Limb (tissue), 2 donors: ENCODE measurements at regions not wholly inside any gene's neighbourhood (a gene's known extent, or its start where the extent isn't known, plus 50 kb on each side); places are given as distances from the start of the nearest gene placed in this dataset.

Experiments used
- DNase-seq, 2 donors: peaks; one replicate each; pipeline ENCODE4 v3.0.0-alpha.2; 2016; ENCODE audit errors: extremely low spot score in 2 of 2

DNA sequence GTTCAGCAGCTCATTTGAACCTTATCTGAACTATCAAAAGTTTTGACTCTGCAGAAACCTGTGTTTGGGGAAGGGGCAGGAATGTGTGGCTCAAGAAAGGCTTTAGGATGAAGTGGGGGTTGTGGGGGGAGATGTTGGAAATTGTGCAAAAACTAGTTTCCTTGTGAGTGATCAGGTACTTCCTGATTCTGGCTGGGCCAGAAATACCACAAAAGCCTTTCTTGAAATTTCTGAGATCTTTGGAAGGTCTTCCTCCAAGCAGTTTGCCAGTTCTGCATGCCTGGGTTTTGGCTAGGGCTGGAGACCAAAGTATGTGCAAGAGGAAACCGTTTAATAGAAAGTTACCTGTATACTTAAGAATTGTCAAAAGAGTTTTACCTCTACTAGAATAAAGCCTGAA, 116.6 kb downstream of the BMP2 start:
- DNase-seq = no peak

- DNase-seq = no peak
These were observed 118.7 kb downstream of the BMP2 start for GRCh38 chr20:6886065-6886729.

- no peak for DNase-seq
These were observed 120.5 kb downstream of the BMP2 start for GRCh38 chr20:6887966-6888365.

DNA sequence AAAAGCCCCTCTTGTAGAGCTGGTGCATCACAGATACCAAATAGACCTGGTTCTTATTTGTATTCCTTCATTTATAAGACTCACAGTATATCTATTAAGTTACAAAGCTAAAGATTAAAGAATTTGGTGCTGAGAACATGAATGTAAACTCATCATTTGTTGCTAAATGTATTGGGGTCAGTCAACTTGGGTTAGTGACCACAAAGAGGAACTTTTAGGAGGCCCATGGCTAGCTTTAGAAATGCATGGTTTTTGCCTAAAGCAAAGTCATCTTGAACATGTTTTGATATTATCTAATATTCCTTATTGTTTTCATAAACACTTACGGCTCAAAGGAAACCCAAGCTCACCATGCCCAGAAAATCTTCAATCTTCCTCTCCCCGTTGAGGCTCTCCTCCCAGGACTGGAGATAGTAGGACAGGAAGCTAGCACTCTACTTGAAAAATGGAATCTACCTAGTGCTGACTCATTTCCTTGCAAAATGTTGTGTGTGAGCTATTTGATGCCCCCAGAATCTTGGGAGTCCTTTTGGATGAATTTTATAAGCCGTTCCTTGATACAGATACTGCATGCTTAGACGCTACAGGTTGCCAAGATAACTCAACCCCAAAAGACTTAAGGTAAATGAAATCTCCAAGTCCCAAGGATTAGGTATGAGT, 121.4 kb downstream of the BMP2 start:
- DNase-seq = no peak

- no peak for DNase-seq
These were observed 125.2 kb downstream of the BMP2 start for GRCh38 chr20:6892724-6893123.

DNA sequence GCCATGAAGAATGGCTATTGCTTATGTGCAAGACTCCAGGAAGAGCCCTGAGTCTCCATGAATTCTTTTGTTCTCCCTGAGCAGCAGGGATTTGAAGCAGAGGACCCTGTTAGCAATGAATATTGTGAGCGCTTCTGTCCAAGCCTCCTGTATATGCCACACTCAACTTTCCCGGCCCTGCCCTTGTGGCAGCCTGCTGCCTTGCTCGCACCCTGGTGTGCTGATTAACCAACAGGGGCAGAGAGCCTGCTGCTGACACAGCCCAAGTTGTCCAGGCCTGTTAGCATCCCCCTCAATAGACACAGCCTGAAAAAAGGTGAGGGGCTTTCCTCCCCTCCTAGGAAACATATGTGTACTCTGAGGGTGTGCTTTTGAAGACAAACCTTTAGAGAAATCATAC, 131.4 kb downstream of the BMP2 start:
- DNase-seq = no peak

DNA sequence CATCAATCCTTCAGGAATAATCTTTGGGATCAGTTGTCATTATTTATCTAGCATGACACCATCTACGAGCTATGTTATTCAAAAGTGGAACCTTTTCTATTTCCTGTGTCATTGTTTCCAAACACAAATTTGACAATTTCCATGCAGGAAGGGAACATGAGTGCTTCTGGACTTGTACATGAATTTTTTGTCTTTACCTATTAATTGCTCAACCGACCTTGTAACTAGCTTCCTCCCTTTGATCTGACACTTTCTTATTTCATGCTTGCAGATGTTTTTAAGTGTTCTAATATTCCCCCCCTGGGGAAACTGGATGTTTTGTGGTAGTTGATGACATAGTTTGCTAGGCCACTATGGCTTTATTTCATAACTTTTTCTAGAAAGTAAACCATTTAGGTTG, 139.4 kb downstream of the BMP2 start:
- no peak for DNase-seq

- no peak for DNase-seq
These were observed 141.2 kb downstream of the BMP2 start for GRCh38 chr20:6908673-6909072.

DNA sequence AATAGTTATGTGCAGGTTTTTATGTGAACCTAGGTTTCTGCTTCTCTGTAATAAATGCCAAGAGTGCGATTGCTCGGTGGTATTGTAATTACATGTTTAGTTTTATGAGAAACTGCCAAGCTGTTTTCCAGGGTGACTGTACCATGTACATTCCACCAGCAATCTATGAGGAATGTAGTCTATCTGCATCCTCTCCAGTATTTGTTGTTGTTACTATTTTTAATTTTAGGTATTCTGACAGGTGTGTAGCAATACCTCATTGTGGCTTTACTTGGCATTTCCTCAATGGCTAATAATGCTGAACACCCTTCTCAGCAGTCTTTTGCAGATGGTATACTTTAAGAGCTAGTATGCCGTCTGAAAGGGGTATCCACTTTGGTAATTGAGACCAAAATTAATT, 142.1 kb downstream of the BMP2 start:
- no peak for DNase-seq

GRCh38 chr20:6914986-6915385, 147.5 kb downstream of the BMP2 start:
- no peak for DNase-seq

- DNase-seq = no peak
These were observed 149.5 kb downstream of the BMP2 start for GRCh38 chr20:6916938-6917337.

GRCh38 chr20:6919792-6920468, 152.4 kb downstream of the BMP2 start:
- no peak for DNase-seq

GRCh38 chr20:6920991-6921613, 153.6 kb downstream of the BMP2 start:
- no peak for DNase-seq

DNA sequence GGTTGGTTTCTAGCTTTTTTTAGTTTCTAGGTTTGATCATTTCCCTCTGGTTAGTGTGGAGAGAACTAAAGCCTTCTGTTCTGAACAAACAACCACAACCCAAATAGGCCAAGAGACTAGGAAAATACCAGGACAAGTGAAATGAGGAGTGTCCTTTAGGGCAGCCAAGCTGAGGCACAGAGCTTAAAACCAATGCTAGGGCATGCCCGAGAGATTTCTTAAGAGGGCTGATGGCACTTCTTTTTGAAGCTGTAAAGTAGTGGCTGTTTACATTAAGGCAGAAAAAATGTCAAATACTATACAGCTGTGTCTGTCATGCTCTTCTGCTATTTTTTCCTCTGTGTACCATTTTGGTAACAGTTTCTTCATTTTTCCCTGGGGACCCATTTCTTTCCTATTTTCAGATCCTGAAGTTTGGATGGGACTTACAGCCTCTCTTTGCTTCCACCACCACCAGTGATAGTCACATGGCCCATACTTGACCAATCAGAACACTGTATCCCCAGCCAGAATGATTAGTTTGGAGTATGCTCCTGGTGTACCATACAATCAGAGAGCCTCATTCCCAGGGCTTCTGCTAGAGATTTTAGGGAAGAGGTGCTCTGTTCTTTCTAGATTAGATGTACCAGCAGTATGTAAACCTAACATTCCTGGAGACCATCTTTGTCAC, 154.4 kb downstream of the BMP2 start:
- no peak for DNase-seq

DNA sequence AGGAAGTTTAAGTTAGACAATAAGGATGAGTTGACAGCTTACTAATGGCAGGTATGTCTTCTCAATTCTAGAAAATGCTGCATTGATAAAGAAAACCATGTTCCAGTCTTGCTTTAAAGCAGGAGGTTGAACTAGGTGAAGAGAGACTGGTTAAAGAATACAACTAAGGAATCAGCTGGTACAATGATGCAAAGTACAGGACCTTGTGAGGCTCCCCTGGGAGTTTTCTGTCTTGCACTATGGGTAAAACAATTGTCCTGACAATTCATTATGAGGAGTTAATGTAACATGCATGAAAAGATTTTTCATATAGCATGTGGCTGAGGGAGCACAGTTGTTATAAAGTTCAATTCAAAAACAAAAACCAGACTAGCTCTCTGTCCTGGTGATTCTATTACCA, 157.2 kb downstream of the BMP2 start:
- no peak for DNase-seq

DNA sequence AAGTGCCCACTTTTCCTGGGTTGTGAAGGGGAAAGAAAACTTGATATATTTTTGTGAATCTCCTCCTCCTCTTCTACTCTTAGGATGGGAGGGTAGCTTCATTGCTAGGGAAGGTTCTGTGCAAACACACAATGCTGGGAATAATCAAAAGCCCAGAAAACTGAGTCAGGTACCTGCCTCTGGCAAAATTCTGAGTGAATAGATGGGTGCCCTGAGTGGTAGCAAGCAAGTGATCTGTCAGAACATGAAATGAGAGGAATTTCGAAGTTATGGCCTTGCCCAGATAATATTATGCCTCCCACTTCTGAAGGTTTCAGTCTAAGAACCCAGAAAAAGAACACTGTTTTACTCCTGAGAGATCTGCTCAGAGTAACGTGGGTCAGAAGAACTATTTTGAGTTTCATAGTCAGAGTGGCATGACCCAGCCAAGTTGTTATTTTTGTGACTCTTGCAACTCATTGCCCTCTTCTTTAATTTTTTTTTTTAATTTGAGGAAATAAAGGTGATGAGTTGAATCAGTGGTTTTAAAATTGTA, 158.3 kb downstream of the BMP2 start:
- no peak for DNase-seq

DNA sequence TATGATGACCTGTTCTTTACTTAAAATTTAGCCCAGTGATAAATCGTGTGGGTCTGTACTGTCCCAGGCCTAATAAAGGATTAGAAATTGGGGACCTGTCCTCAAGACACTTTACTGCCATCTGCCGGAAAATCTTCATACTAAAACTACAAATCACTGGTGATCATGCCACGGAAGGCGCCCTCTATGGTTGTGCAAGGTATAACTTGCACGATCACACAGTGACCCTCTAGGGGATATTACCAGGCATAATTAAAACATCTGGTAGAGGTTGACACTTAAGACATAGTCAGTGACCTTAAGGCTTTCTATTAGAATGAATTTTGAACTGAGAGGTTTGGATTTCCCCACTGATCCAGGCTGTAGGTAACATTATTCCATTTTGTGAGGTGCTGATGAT, 172.6 kb downstream of the BMP2 start:
- DNase-seq = peak in 1 of 2 donors; percentile 29

DNA sequence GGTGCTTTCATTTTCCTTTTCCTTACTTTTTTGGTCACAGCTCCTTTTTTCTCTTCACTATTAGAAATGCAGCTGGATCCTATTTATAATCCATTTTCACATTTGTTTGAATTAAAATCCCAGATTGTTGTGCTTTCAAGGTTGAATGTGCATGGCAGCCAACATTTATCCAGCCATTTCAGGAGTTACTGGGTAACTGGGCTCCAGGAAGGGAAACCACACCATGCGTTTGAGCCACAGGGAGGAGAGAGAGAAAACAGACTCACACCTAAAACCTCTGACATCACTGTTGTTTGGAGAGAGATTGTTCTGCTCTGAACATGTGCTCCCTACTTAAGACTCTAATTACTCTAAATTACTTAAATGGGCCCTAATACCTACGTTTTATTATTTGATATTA, 173.4 kb downstream of the BMP2 start:
- DNase-seq = no peak

DNA sequence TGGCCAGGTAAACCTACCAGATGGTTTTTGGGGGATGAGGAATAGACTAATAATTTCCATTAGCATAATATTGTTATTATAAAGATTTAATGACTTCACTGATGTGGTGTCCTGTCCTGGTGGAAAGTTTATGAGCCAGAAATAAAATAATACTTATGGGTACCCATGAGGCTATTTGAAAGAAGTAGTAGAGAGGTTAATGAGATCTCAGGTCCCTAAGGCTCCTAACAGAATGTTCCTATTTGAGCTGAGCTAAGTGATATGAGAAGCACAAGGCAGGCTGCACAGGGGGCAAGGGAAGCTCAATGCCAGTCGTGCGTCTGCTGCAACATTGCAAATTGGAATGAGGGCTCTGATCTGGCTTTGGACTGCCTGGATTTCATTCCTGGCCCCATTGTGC, 174.1 kb downstream of the BMP2 start:
- no peak for DNase-seq

DNA sequence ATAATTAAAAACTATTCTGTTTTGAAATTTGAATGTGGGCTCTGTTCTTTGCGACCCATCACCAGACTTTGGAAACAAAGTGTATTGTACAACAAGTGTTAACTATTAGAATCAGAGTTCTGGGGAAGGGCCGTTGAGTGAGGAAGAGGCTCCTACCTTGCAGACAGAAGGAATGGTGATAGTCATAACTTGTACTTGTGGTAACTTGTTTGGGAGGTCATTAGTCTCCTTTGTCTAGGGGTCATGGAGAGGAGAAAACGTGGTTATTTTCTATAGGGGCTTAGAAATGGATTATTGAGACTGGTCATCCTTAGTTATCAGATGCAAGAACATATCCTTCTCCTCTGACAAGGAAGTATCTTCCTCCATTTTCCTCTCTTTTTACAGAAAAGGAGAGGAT, 174.8 kb downstream of the BMP2 start:
- no peak for DNase-seq

DNA sequence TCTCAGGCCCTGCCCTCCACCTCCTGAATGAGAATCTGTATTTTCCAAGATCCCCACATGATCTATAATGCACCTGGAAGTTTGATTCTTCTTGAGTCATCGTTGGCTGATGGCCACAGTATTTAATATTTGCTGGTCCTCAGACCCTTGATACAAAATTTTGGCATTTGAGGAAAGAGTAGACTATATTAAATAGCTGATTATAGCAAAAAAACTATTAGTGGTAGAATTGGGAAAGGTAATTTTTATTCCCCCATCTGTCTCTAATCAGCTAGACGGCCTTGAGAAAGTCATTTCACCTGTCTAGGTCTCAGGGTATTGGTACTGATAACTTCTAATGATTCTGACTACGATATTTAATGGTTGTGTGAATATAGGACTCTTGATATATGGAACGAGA, 176.8 kb downstream of the BMP2 start:
- DNase-seq = no peak

DNA sequence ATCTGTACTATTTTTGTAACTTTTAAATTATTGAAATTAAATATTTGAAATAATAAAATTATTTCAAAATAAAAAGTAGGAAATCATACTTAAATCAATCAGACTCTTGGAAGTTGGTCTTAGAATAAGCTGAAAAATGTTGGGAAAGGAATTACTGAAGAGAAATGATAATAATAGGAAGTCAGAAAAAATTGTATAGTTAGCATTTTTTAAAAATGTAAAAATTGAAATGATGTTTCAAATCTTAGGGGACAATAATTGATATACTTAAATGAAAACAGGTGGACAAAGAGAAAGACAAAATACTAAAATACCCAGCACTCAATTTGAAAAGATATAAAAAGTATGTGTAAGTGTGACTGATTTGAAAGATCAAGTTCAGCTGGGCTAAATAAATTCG, 186.1 kb downstream of the BMP2 start:
- no peak for DNase-seq
